AG04449 (cell line): ENCODE measurements at regions not wholly inside any gene's neighbourhood (a gene's known extent, or its start where the extent isn't known, plus 50 kb on each side); places are given as distances from the start of the nearest gene placed in this dataset.

Experiments
- CTCF ChIA-PET: fragments of 350-600 bp; formaldehyde crosslinking; extraction: SDS; loops from one replicate; lab custom pipeline; 2021; ENCODE audit warnings: antibody characterized with exemption; lab: Yijun Ruan, JAX
- POLR2A ChIA-PET: fragments of 400-600, 350-600 bp; formaldehyde crosslinking; extraction: SDS; loops from one replicate; lab custom pipeline; 2020; ENCODE audit warnings: antibody characterized with exemption, inconsistent platforms; lab: Yijun Ruan, JAX
- DNase-seq: peaks from one replicate; pipeline ENCODE4 v3.0.0-alpha.2; 2010; ENCODE audit warnings: low read depth, low spot score
- H3K4me3 ChIP-seq: 2 replicates; pipeline ENCODE4 v1.5.1; 2011; ENCODE audit warnings: low read depth, mild to moderate bottlenecking, control low read depth, low read length
- TF ChIP-seq, protein P1 (sequence below): IDR thresholded peaks from one replicate; pipeline ENCODE4 v1.5.1; 2011; ENCODE audit warnings: mild to moderate bottlenecking, moderate library complexity, low read length, control low read depth, inconsistent platforms; ENCODE audit not compliant: insufficient read depth; ENCODE audit errors: missing control alignments

DNA sequence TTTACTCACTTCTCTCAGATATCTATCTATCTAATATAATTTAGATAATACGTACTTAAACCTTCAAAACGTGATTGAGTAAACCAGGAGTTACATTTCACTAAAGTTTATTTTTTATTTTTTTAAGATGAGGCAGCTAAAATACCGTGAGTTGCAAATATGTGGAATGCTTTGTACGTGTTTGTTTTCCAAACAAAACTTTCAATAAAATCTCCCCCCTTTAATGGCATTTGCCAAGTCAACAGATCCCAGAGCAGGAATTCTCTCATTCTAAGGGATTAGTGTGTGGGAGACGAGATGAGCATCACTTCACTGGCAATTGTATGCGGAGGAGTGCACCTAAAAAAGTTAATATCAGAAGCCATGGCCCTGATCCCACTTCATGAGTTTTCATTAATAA lies 53.7 kb upstream of the MAGI2 start:
- CTCF ChIA-PET = no interaction called here

DNA sequence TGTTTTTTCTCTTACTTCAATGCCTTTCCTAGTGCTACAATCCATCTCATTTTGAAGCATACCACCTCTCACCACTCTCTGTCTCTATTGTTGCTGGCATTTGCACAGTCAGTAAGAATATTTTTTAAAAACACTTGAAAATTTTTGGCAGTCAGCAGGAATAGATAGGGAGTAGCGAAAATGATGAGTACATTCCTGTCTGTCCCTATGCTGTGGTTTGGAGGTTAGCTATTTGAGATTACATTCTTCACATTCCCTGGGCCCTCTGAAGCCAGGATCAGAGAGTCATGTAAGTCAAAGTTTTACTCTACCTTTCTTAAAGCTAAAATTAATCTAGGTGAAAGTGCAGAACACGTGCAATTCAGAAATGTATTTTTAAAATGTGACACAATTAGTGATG lies 53.0 kb upstream of the MAGI2 start:
- CTCF ChIA-PET = no interaction called here
- POLR2A ChIA-PET = no interaction called here

More for the DNA sequence above, 53.7 kb upstream of the MAGI2 start:
- no peak overlapping the region for H3K4me3 ChIP-seq
- POLR2A ChIA-PET = no interaction called here
- TF ChIP-seq, protein P1, sequence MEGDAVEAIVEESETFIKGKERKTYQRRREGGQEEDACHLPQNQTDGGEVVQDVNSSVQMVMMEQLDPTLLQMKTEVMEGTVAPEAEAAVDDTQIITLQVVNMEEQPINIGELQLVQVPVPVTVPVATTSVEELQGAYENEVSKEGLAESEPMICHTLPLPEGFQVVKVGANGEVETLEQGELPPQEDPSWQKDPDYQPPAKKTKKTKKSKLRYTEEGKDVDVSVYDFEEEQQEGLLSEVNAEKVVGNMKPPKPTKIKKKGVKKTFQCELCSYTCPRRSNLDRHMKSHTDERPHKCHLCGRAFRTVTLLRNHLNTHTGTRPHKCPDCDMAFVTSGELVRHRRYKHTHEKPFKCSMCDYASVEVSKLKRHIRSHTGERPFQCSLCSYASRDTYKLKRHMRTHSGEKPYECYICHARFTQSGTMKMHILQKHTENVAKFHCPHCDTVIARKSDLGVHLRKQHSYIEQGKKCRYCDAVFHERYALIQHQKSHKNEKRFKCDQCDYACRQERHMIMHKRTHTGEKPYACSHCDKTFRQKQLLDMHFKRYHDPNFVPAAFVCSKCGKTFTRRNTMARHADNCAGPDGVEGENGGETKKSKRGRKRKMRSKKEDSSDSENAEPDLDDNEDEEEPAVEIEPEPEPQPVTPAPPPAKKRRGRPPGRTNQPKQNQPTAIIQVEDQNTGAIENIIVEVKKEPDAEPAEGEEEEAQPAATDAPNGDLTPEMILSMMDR = no peak
- DNase-seq = no peak

DNA sequence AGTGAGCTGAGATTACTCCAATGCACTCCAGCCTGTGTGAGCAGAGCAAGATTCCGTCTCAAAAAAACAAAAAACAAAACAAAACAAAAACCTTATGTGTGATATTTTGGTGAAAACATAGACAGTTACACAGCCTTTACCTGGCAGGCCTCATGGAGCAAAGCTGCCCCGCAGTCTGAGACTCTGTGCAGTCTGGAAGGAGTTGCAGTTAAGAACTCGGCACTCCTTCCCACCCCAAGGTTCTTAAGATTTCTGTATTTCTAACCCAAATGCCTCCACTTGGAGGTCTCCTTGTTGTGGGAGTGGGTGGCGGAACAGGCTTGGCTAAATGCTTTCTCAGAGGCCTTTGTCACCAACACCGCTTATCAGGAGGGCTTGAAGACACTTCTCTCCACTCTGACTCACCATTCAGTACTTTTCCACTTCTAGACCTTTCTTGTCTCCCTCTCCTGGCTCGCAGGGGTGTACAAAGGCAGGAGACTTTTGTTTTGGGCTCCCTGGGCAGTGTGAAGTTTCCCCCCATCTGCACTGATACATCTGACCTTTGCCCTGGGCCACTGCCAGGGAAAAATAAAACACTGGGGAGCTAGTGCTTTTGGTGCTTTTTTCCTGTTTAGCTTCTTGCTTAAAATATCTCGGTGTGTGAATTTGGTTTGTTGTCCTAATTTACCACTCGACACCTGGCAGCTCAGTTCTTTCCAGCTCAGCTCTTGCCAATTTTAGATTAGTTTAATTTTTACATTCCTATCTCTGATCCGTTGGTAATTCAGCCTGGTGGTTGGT lies 51.3 kb upstream of the MAGI2 start:
- ChIA-PET POLR2A (no interaction called here), CTCF (no interaction called here)
- DNase-seq = no peak
- TF ChIP-seq, protein P1 = no peak
- no peak overlapping the region for H3K4me3 ChIP-seq

More for the DNA sequence above, 53.0 kb upstream of the MAGI2 start:
- peak; percentile 26 for DNase-seq
- TF ChIP-seq, protein P1 = no peak
- H3K4me3 ChIP-seq = no peak overlapping the region
